GM19455 (cell line): ENCODE measurements at regions not wholly inside any gene's neighbourhood (a gene's known extent, or its start where the extent isn't known, plus 50 kb on each side); places are given as distances from the start of the nearest gene placed in this dataset.

Experiments
- ATAC-seq: cut with Tn5 transposase; IDR thresholded peaks from one replicate; pipeline ENCODE4 v1.9.1; 2021; ENCODE audit not compliant: unreplicated experiment

- no peak for ATAC-seq
Measured at GRCh38 chr4:119933606-119934005, 133.0 kb downstream of the MAD2L1 start.

- no peak for ATAC-seq
Measured at GRCh38 chr4:119932277-119932676, 134.4 kb downstream of the MAD2L1 start.

- no peak for ATAC-seq
Measured at GRCh38 chr4:119930546-119930945, 136.1 kb downstream of the MAD2L1 start.

GRCh38 chr4:119921830-119922229 lies 144.8 kb downstream of the MAD2L1 start:
- no peak for ATAC-seq

- no peak for ATAC-seq
Measured at GRCh38 chr4:119906277-119906676, 160.4 kb downstream of the MAD2L1 start.

GRCh38 chr4:119898211-119898610 lies 168.4 kb downstream of the MAD2L1 start:
- no peak for ATAC-seq

- no peak for ATAC-seq
Measured at GRCh38 chr4:119897260-119897659, 169.4 kb downstream of the MAD2L1 start.

- no peak for ATAC-seq
Measured at GRCh38 chr4:119894650-119895208, 171.9 kb downstream of the MAD2L1 start.

- ATAC-seq = no peak
Measured at GRCh38 chr4:119873794-119874325, 192.8 kb downstream of the MAD2L1 start.

GRCh38 chr4:119873132-119873531 lies 193.5 kb downstream of the MAD2L1 start:
- no peak for ATAC-seq

- no peak for ATAC-seq
Measured at GRCh38 chr4:119872371-119873016, 194.2 kb downstream of the MAD2L1 start.

- ATAC-seq = no peak
Measured at GRCh38 chr4:119870856-119871255, 195.8 kb downstream of the MAD2L1 start.

GRCh38 chr4:119865789-119866188 lies 200.9 kb downstream of the MAD2L1 start:
- no peak for ATAC-seq

GRCh38 chr4:119865389-119865788 lies 201.3 kb downstream of the MAD2L1 start:
- ATAC-seq = no peak

GRCh38 chr4:119861731-119862130 lies 204.9 kb downstream of the MAD2L1 start:
- ATAC-seq = no peak

GRCh38 chr4:119858176-119858575 lies 208.5 kb downstream of the MAD2L1 start:
- ATAC-seq = no peak

GRCh38 chr4:119854364-119854763 lies 212.3 kb downstream of the MAD2L1 start:
- no peak for ATAC-seq

GRCh38 chr4:119851649-119852048 lies 215.0 kb downstream of the MAD2L1 start:
- ATAC-seq = no peak

- no peak for ATAC-seq
Measured at GRCh38 chr4:119841361-119841760, 212.8 kb upstream of the PDE5A start.

- ATAC-seq = no peak
Measured at GRCh38 chr4:119835613-119835910, 207.0 kb upstream of the PDE5A start.

GRCh38 chr4:119834906-119835612 lies 206.5 kb upstream of the PDE5A start:
- no peak for ATAC-seq

- ATAC-seq = no peak
Measured at GRCh38 chr4:119833611-119834010, 205.0 kb upstream of the PDE5A start.
